COLO668 (cell line): ENCODE measurements at regions not wholly inside any gene's neighbourhood (a gene's known extent, or its start where the extent isn't known, plus 50 kb on each side); places are given as distances from the start of the nearest gene placed in this dataset.

Source experiments
- DNase-seq: peaks from one replicate; lab custom pipeline; 2025; ENCODE audit not compliant: unreplicated experiment; lab: John Stamatoyannopoulos, UW

DNA sequence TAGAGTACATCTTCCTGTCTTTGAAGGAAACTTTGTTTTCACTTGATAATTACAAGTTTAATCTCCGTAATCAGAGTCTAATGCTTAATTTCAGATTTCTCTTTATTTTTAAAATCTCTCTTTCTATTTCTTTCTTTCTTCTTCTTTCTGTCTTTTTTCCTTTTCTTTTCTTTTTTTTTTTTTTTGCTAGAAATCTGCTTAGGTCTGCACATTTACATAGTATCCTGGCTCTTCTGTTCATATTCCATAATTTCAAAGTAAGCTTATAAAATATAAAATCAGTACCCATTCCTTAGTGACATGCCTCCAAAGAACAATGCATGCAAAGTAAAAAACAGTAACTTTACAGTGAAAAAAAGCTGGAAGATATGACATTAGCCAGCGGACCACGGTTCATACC lies 601.7 kb upstream of the VSTM2A start:
- no peak for DNase-seq

DNA sequence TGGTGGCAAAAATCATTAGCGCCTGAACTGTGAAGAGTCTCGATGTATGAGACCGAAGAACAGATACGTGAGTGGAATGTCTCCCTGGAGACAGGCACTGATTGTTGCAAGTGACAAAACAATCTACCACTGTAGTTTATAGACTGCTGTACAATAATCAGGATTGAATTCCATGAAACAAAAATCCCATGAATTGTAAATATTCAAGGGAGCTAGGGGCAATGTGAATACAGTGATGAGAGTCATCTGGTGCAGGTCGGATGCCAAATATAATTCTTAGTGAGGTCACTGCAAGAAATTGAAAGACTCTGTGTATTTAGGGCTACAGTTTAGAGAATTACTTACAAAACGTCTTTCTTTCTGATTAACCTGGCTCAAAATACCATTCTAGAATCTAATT lies 594.4 kb upstream of the VSTM2A start:
- no peak for DNase-seq

DNA sequence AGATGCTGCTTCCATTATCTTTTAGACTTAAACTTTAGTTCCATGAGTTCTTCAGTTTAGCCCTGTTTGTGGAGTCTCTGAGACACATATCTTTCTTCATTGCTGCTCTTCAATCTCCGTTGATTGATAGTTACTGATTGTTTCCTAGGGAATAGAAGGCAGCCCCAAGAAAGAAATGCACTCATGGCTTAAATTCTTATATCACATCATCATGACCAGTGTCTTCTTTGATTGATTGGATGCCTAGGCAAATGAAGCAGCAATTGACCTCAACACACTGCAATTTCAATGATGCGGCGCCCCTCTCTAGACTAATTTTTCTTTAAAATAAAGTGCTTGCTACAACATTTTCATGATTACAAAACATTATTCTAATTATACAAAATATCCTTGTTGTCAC lies 576.5 kb upstream of the VSTM2A start:
- DNase-seq = no peak

DNA sequence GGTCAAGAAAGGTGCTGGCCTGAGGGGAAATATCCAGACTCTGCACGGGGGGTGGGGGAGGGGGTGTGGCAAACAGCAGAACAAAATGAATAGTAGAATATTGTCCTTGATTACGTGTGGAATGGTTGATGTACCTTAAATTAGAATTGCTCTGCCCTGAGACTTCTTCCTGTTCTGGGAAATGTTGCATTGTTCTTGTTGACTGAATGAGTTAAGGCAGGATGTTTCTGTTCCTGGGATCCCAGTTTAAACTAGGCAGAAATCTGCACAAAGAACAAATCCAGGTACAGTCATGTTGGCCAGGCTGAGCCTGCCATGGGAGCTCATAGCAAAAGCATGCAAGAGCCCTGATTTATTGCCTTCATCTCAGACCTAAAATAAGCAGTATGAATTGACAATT lies 558.7 kb upstream of the VSTM2A start:
- DNase-seq = no peak

DNA sequence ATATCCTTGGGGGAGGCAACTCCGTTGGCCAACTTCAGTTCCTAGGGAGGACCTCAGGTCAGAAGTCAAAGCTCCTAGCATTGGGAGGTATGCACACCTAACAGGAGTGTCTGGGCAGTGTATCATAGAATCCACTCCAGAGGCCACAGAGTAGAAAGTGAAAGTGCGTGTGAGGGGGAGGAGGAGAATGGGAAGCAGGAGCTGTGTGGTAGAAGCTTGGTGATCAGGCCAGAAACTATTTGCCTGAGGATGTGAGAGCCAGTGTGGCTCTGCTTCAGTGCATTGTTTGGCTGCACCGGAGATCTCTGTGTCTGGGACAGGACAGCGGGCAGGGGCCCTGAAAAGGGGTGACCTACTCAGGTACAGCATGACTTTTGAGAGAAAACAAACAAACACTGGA lies 557.4 kb upstream of the VSTM2A start:
- DNase-seq = no peak

DNA sequence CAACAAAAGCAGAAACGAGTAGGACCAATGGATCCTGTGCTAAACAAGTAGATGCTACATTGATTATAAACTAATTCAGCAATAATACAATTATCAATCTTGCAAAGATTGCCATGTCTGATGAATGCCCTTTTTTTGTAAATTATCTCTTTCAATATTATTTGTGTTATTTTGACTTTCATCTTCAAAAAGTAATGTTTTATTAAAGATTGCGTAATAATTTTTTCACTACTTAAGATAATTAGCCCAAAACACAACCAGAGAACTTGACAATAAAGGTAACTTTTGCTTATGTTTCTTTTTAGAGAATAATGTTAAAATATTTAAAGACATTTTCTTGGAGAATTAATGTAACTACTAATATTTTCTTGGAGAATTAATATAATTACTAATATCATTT lies 553.8 kb upstream of the VSTM2A start:
- DNase-seq = no peak

DNA sequence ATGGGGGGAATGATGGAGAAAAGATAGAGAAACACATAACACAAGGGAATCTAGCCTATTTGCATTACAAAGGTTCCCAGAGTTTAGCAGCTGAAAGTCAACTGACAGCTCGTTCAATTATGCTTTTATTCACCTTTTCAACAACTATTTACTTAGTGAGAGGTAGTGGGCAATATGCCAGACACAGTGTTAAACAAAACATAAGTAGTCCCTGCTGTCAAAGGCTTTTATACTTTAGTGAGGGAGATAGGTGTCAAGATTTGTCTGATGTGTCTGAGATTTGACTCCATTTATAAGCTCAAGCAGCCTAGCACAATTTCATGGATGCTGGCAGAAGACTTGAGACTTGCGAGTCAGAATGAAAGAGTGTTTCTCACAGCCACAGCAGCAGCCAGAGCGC lies 549.0 kb upstream of the VSTM2A start:
- DNase-seq = no peak

DNA sequence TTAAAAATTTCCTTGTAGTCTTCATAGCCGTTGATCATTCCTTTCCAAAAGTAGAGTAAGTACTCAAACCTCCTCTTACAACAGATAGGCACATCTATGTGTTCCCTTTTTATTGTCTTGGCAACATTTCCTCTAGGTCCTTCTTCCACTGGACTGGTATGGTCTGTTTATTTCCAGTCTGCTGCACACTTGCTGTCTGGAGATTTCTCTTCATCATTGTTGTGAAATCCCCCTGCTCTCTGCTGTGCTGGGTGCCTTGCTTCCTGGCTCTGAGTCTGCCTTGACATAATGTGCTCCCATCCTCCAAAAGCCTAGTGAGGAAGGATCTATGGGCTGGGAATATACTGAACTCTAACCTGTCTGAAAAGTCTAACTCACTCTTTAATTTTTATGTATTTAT lies 545.3 kb upstream of the VSTM2A start:
- no peak for DNase-seq

DNA sequence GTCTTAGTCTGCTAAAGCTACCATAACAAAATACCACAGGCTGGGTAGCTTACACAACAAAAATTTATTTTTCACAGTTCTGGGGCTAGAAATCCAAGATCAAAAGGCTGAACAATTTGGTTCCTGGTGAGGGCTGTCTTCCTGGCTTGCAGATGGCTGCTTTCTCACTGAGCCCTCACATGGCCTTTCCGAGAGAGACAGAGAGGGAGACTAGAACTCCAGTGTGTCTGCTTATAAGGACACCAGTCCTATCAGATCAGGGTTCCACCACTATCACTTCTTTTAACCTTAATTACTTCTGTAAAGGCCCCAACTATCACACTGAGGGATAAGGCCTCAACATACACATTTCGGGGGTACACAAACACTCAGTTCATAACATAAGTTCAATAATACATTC lies 527.4 kb upstream of the VSTM2A start:
- DNase-seq = no peak

DNA sequence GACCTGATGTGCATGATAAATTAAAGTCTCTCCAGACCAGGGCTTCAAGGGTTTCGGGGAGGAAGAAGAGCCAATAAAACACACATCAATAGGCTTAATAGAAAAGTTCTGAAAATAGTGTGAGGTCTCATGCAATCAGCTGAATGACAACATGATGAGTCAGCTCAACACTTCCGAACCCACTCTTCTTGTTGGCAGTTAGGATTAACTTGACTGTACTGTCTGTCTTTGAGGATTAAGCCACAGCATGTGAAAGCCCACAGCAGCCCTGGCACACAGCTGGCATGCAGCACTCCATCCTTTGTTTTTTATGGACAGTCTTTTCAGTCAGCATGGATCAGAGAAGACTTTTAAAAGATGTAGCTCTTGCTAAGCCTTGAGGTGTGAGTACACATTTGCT lies 526.9 kb upstream of the VSTM2A start:
- DNase-seq = no peak

DNA sequence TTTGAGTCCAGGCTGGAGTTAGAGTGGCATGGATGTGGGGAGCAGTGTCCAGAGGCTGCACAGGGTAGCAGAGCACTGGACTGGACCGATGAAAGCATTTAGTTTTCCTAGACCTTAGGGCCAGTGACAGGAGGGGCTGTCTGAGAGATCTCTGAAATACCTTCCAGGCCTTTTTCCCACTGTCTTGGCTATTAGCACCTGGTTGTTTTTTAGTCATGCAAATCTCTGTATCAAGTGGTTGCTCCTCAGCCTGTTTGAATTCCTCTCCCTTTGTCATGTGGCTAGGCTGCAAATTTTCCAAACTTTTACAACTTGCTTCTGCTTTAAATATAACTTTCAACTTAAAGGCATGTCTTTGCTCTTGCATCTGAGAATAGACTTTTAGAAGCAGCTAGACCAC lies 504.3 kb upstream of the VSTM2A start:
- DNase-seq = no peak

DNA sequence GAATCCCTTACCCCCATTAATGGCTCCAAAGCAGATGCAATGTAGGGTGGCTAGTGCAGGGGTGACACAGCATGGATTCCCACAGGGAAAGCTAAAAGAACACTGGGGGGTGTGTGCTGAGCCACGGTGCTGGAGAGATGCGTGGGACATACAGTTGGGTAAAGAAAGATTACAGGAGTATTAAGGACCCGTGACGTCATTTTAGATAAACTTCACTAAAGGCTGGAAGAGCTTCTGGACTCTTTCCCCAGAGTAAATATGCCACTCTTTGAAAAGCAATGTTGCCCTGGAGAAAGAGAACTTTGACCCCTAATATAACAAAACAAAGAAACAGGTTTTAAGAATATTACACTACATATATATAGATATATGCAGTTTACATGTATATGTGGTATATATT lies 481.5 kb upstream of the VSTM2A start:
- DNase-seq = no peak

DNA sequence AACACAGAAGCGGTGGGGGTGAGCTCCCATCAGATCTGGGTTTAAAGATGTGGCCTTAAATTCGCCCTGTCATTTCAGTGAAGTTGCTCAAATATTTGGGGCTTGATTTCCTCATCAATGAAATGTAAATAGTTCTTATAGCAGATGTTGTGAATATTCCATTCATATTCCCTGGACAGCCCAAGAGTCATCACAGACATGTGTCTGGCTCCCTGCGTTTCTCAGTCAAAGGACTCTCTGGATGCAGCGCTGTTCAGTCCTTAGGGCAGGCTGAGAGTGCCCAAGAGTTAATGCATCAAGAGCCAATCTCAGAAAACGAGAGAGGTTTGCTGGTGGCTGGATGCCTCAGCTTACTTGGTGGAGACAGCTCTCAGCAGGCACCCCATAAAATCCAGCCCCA lies 475.5 kb upstream of the VSTM2A start:
- no peak for DNase-seq

DNA sequence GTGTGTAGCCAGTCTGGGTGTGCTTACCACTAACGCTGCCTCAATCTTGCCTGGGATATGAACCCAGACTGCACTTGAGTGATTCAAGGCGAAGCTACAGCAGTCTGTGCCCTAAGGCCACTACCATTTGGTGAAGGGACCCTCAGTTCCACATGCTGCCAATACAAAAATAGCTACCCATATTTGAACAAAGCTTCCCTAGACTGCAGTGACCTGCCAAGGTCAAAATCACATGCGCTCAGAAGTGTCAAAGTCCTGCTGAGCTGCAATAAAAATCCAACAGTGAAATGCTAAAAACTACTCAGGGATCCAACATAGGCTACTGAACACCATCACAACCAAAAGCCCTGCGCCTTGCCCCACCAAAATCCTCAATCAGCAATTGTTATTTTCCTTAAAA lies 472.3 kb upstream of the VSTM2A start:
- no peak for DNase-seq

DNA sequence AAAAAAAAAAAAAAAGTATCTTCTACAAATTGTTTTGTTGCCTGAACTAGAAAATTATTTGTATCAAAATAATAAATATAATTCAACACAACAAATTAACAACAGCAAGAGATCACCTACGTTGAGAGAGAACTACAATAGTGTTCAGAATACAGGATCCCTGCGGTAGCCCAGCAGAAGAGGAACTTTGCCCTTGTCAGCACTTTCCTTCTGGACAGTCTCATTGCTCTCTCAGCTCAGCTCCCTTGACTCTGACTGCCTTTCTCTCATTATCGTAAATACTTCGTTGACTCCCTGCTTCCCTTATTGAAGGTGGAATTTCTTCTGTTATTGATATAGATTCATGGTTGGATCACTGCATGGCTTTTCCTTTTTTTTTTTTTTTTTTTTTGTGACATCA lies 469.5 kb upstream of the VSTM2A start:
- DNase-seq = no peak

DNA sequence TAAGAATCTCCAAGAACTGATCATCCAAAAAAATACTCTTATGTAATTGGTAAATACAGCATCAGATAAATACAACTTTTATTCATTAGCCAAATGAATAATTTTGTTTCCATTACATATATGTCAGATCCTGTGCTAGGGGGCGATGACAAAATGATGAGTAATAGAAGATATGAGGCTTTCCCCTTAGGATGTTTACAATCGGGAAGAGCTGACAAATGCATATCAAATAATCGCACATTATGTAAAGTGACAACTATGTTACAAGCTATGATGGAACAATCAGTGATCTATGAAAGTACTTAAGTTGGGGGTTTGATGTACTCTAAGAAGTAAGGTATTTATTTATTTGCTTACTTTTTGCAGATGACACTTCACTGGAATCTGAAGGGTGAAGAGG lies 465.6 kb upstream of the VSTM2A start:
- no peak for DNase-seq

DNA sequence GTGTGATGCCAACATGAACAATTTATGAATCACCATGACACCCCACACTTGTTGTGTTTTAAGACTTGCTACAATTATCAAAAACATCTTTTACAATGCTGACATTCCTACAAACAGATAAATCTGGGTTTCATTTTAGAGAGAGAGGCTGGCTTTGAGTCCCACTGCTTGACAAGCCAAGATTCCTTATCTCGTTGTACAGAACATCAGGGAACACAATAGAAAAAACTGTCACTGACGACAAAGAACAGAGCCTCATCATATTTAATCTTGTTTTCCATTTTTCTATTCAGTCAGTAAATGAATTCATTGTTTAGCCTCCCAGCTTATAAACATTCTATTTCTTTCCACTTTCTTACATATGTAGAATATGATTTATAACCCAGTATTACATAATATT lies 461.6 kb upstream of the VSTM2A start:
- DNase-seq = no peak

DNA sequence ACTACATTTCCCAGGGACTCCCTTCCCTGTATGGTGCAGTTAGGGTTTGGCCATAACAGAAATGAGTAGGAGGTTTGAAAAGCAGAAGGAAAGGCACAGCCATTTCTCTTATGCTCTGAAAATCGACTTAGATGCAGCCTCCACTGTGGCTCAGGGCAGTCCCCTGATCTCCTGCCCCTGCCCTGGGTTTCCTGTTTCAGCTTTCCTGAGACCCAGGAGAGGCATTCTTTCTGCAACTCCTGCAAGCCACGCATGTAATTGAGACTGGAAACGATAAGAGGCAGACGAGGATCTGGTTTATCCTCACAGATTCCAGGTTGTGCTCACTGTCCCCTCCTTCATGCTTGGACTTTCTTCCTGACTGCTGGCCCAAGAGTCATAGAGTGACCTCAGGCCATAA lies 461.2 kb upstream of the VSTM2A start:
- no peak for DNase-seq

DNA sequence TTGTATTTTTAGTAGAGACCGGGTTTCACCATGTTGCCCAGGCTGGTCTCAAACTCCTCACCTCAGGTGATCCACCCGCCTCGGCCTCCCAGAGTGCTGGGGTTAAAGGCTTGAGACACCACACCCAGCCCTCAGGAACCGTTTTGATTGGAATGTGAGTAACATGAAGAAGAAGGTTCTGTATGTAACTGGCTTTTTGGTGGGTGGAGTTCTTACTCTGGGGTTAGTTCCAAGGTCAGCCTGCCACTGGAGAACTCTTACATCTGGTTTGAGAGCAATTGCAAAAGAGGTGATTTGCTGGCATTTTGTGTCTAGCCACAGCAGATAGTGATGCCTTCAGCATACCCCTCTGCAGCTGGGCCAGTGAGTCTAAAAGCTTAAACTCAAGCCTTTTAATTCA lies 457.8 kb upstream of the VSTM2A start:
- no peak for DNase-seq

DNA sequence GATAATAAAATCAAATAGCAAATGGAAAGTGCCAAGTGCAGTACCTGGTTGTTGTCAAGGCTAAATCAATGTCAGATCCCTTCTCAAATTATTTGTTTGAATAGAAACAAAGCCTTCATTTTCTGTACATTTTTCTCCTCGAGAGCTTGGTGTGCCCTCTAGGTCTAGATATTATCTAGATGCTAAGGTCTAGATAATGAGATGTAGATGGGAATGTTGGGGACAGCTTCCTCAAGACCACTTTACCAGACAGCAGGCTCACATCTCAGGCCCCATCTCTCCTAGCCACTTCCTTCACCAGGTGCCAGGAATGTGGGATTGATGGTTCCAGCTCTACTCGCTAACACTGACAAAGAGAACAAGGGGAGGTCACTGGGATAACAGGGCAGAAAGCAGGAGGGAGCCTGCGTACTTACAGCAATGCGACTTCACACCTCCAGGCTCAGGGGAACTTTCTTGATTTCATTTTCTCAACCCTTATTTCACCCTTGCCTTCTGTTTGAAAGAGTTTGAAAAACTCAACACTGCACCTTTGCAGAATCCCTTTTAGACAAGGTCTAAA lies 451.4 kb upstream of the VSTM2A start:
- DNase-seq = no peak

DNA sequence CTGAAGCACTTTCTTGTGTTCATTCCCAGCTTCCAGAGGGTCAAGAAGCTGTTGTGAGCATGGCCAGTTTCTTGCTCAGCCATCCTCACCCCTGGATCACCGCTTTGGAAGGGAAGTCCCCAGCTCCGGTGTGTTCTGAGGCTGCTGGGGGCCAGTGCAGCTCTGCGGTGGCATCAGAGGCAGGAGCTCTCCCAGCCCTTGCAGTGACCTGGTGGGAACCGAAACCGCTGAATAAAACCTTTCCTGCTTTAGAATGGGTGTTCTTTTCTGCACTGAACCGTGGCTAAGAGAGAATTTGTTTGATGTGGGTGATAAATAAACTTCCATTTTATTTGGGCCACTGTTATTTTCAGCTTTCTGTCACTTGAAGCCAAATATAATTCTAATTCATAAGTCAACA lies 450.9 kb upstream of the VSTM2A start:
- no peak for DNase-seq

DNA sequence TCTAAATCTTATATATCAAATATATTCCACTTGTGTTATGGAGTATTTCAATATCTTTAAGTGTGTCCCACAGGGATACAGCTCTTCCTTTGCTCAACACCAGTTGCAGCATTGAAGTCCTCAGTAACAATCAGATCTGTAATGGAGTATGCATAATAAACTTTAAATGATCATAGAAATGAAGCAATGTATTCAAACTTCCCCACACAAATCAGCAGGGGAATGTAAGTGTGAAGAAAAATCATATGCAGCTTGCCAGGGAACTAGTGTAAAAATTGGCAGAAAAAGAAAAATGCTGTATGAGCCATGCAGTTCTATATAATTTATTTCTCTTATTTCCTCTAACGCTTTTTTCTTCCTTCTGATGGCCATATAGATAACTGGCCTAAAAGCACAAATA lies 444.3 kb upstream of the VSTM2A start:
- no peak for DNase-seq

DNA sequence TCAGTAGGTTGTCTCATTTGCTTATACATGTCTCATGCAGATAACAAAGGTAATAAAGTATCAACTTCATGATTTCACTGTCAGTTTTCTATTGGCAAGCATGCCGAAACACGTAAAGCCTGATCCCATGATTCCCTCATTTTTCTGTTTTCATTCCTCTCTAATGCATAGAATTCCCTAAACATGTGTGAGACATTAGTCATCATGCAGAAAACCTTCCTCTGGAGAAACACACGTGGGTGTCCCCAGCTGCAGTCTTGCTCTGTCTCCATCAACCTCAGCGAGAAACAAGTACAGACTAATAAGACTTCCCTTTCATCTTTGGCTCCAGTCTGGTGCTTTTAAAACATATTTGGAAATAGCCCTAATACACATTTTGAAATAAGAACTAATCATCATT lies 432.7 kb upstream of the VSTM2A start:
- DNase-seq = no peak
